ENCODE measurements at regions not wholly inside any gene's neighbourhood (a gene's known extent, or its start where the extent isn't known, plus 50 kb on each side); places are given as distances from the start of the nearest gene placed in this dataset.

DNA sequence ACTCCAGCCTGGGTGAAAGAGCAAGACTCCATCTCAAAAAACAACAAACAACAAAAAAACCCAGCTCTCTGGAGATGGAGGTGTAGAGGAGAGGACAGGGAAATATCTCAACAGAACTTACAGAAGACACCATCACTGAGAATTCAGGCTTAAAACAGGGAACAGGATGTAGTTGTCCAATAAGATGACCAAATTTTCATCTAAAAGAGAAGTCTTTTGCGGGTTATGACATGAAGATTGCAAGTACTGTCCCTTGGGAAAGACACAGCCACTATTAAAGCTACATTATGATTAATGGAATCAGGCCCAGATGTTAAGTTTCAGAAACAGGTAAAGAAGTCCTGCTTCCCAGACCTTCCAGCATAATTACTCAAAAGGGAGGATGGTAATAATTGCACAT, 235.2 kb upstream of the NRP1 start:
- TF ChIP-seq, protein P1, sequence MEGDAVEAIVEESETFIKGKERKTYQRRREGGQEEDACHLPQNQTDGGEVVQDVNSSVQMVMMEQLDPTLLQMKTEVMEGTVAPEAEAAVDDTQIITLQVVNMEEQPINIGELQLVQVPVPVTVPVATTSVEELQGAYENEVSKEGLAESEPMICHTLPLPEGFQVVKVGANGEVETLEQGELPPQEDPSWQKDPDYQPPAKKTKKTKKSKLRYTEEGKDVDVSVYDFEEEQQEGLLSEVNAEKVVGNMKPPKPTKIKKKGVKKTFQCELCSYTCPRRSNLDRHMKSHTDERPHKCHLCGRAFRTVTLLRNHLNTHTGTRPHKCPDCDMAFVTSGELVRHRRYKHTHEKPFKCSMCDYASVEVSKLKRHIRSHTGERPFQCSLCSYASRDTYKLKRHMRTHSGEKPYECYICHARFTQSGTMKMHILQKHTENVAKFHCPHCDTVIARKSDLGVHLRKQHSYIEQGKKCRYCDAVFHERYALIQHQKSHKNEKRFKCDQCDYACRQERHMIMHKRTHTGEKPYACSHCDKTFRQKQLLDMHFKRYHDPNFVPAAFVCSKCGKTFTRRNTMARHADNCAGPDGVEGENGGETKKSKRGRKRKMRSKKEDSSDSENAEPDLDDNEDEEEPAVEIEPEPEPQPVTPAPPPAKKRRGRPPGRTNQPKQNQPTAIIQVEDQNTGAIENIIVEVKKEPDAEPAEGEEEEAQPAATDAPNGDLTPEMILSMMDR (IDR thresholded peaks at IDR 0.05): no peak
- no peak for TF ChIP-seq POLR2A (IDR thresholded peaks at IDR 0.05)

Data from uterus (tissue), 2 donors.